ENCODE measurements at regions not wholly inside any gene's neighbourhood (a gene's known extent, or its start where the extent isn't known, plus 50 kb on each side); places are given as distances from the start of the nearest gene placed in this dataset.
A peak's percentile ranks its signal among the peaks of the same experiment; 100 is the strongest.

DNA sequence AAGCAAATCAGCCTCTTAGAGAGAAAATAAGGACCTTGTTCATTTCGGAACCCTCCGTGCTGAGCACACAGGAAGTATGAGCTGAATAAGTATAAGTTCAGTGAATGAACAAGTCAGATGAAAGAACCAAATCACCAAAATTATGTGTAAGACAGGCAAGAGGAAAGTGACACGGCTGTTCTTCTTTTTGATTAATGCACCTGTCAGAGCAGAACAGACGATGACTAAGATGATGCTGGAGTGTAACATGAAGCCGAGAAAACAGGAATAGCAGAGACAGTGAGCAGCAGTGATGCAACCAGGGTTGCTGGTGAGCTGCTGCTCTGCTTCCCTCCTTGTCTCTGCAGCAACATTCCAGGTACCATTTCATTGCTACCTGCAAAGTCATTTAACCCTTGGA is 861.1 kb downstream of the GALC start (continued):
- TF ChIP-seq, protein P1, sequence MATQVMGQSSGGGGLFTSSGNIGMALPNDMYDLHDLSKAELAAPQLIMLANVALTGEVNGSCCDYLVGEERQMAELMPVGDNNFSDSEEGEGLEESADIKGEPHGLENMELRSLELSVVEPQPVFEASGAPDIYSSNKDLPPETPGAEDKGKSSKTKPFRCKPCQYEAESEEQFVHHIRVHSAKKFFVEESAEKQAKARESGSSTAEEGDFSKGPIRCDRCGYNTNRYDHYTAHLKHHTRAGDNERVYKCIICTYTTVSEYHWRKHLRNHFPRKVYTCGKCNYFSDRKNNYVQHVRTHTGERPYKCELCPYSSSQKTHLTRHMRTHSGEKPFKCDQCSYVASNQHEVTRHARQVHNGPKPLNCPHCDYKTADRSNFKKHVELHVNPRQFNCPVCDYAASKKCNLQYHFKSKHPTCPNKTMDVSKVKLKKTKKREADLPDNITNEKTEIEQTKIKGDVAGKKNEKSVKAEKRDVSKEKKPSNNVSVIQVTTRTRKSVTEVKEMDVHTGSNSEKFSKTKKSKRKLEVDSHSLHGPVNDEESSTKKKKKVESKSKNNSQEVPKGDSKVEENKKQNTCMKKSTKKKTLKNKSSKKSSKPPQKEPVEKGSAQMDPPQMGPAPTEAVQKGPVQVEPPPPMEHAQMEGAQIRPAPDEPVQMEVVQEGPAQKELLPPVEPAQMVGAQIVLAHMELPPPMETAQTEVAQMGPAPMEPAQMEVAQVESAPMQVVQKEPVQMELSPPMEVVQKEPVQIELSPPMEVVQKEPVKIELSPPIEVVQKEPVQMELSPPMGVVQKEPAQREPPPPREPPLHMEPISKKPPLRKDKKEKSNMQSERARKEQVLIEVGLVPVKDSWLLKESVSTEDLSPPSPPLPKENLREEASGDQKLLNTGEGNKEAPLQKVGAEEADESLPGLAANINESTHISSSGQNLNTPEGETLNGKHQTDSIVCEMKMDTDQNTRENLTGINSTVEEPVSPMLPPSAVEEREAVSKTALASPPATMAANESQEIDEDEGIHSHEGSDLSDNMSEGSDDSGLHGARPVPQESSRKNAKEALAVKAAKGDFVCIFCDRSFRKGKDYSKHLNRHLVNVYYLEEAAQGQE (IDR thresholded peaks at IDR 0.05; ENCODE audit: borderline replicate concordance), result peak; percentile 53
- TF ChIP-seq POLR2AphosphoS5 (IDR thresholded peaks at IDR 0.05) (peak; percentile 77), TAF1 (IDR thresholded peaks at IDR 0.05; ENCODE audit: low read depth) (no peak)

DNA sequence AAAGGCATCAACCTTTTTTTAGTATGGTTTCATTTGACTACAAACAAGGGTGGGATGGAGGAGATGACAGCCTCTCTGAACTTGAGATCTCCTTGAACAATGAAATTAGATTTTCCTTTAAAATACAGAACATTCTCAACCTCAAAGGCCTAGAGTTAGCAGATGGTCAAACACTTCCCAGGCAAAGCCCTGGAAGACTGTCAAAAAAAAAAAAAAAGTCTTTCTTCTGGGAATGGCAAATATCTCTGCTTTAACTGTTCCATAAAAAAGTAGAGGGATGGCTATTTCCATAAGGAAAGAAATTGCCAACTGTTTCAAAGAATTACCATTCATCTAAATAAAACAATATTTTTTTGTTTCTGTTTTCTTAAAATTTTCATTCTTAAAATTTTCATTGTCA is 870.8 kb downstream of the GALC start:
- H3K9me2 ChIP-seq (ENCODE audit: insufficient read depth, low read length), result no peaks in the 10 kb centered on the region
- H3K36me3 ChIP-seq (ENCODE audit: insufficient read depth, low read length), result no peaks in the 10 kb centered on the region
- TF ChIP-seq, protein P2, sequence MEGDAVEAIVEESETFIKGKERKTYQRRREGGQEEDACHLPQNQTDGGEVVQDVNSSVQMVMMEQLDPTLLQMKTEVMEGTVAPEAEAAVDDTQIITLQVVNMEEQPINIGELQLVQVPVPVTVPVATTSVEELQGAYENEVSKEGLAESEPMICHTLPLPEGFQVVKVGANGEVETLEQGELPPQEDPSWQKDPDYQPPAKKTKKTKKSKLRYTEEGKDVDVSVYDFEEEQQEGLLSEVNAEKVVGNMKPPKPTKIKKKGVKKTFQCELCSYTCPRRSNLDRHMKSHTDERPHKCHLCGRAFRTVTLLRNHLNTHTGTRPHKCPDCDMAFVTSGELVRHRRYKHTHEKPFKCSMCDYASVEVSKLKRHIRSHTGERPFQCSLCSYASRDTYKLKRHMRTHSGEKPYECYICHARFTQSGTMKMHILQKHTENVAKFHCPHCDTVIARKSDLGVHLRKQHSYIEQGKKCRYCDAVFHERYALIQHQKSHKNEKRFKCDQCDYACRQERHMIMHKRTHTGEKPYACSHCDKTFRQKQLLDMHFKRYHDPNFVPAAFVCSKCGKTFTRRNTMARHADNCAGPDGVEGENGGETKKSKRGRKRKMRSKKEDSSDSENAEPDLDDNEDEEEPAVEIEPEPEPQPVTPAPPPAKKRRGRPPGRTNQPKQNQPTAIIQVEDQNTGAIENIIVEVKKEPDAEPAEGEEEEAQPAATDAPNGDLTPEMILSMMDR (IDR thresholded peaks at IDR 0.05; ENCODE audit: poor library complexity, severe bottlenecking), result no peak
- TF ChIP-seq POLR2AphosphoS5 (IDR thresholded peaks at IDR 0.05) (no peak), RAD21 (conservative IDR thresholded peaks at IDR 0.05) (no peak), SMC3 (conservative IDR thresholded peaks at IDR 0.05; ENCODE audit: poor library complexity) (no peak), EP300 (conservative IDR thresholded peaks at IDR 0.05; ENCODE audit: poor library complexity, severe bottlenecking) (no peak), EZH2 (IDR thresholded peaks at IDR 0.05; ENCODE audit: borderline replicate concordance, insufficient read depth, low read length, poor library complexity, severe bottlenecking) (no peak), MXI1 (conservative IDR thresholded peaks at IDR 0.05; ENCODE audit: poor library complexity, severe bottlenecking) (no peak), TAF1 (IDR thresholded peaks at IDR 0.05; ENCODE audit: low read depth) (no peak)
- TF ChIP-seq, protein P1 (IDR thresholded peaks at IDR 0.05; ENCODE audit: borderline replicate concordance), result no peak
- no peaks in the 10 kb centered on the region for H4K20me1 ChIP-seq (ENCODE audit: insufficient read depth)
- no peaks in the 10 kb centered on the region for H3K79me2 ChIP-seq (replicated peaks; ENCODE audit: insufficient read depth, low read length)
- H3K9ac ChIP-seq (ENCODE audit: low read length), result no peak overlapping the region
- H3K4me2 ChIP-seq (ENCODE audit: low read length), result no peak overlapping the region
- no peak overlapping the region for H3K4me3 ChIP-seq (ENCODE audit: low read length)
- H3F3A ChIP-seq (ENCODE audit: insufficient read depth, low read length, poor library complexity, severe bottlenecking), result no peaks in the 10 kb centered on the region
- no peak overlapping the region for H2AFZ ChIP-seq (ENCODE audit: low read depth, low read length)
- no peaks in the 10 kb centered on the region for H3K27me3 ChIP-seq (ENCODE audit: insufficient read depth, low read depth, low read length)
- no peaks in the 10 kb centered on the region for H3K9me3 ChIP-seq (ENCODE audit: low read length)
- no peak overlapping the region for H3K27ac ChIP-seq (ENCODE audit: low read length)
